Hematopoietic multipotent progenitor cell (in vitro differentiated cells): ENCODE measurements at regions not wholly inside any gene's neighbourhood (a gene's known extent, or its start where the extent isn't known, plus 50 kb on each side); places are given as distances from the start of the nearest gene placed in this dataset.
"Not testable (repeated sequence)": the region's sequence is repeated elsewhere in the genome, so short reads cannot be mapped to it uniquely, and the experiment has no call there.

Source experiments
- DNase-seq, 3 donors: peaks; one replicate each; pipeline ENCODE4 v3.0.0-alpha.2; 2011 to 2015; ENCODE audit warnings: low read depth in 2 of 3, low spot score in 2 of 3

GRCh38 chr3:187795207-187795960, 50.1 kb upstream of the BCL6 start:
- DNase-seq, result no peak

DNA sequence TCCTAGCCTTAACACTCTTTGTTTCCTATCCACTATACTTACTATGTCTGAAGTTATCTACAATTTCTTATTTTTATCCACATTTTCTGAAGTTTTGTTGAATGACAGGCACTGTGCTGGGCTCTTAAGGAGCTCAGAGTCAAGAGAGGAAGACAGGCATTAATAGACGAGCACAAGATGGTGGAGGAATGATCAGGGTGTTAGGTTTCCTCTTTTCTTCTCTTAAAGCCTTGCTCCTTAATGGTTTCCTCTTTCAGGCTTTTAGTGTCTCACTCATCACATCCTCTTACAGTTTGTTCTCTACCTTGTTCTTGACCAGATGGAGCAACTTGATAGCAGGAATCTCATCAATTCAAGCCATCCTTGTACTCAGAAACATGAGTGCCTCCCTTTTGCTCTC, 52.9 kb upstream of the BCL6 start:
- DNase-seq, result peak in 1 of 3 donors; percentile 32

DNA sequence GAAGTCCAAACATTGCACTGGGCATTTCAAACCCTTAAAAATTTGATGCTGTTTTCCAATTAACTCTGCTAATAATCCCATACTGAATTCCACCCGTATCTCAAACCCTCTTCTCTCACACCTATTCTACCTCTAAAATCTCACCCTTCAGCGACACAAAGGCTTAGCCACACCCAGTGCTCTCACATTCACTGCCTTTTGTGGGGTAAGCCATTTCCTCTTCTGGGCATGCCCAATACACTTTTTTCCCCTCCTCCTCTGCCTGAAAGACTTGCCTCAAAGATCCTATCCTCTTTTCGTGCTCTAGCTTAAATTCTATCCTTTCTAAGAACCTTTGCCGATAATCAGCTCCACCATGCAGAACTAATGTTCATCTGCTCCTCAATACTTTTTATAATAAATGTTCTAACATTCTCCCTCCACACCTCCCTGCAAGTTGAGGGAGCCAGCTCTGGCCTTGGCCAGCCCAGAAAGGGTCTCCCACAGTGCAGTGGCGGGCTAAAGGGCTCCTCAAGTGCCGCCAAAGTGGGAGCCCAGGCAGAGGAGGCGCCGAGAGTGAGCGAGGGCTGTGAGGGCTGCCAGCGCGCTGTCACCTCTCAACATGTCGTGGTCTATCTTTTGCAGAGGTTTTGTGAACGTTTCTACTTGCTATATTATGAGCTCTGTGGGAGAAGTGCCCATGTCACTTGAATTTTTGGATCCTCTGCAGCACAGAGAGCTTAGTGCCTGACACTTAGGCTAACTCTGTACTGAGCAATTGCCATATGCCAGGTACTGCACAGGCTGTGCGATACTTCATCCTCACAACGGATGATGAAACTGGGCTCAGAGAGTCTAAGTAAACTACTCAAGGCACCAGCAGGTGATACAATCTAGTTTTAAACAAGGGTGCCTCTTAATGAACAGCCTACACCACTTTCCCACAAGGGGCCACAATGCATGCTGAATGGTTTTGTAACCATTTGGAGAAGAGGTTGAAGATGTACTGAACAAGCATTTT, 53.6 kb upstream of the BCL6 start:
- no peak for DNase-seq

DNA sequence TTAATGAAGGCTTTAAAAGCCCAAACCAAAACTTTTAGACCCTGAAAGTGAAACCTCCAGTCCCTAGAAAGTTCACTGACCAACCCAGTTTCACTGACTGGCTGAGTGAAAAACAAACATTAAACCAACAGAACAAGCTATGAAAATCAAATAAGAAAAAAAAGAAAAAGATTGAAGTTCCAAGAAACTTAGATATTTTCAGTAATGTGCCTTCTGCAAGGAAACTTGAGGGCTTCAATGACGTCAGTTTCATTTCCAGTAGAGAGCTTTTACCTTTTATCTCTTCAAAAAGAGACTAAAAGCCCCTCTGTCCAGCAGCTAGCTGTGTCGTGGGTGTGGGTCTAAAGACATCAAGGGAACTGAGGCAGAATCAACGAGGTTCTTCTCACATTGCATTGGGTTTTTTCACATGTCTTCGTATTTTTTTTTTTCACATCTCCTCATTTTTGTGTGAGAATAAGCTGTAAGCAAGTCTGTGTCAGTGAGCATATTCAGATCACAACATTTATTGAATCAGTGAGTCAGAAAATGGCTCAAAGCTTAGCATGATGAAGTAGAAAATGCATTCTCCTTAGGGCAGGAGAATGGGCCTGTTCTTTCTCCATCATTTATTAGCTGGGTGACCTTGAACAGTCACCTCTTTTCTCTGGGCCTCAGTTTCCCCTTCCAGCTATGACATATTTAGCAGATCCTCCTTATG, 54.8 kb upstream of the BCL6 start:
- DNase-seq, result no peak

GRCh38 chr3:187801152-187801551, 55.9 kb upstream of the BCL6 start:
- DNase-seq, result no peak

DNA sequence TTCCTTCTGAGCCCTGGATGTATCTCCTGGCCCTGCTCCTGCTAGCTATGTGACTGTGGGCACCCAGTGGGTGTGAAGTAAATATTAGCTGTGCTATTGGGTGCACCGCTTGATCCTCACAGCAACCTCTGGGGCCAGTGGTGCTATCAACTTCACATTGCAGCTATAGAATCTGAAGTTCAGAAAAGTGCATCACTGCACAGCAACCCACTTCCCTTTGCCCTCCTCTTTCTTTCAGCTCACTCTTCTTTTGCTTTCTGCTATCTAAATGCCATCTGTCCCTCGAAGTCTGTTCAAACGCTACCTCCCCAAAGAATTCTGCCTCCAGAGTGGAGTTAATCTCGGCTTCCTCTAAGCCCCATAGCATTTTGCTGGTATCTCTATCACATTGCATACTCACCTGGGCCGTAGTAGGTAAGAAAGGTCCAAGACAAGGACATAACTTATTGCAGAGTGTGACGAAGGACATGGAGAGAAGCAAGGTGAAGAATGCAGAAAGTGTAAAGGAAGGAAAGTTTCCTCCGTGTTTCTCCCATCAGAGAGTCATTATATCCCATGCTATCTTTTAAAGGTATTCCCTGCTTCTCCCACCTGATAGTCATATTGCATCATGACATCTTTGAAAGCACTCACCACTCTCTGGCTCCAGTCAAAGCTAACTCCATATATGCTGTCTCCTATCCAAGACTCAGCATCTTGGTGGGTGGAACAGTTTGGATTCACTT, 57.1 kb upstream of the BCL6 start:
- DNase-seq, result no peak

- no peak for DNase-seq
Measured at GRCh38 chr3:187802928-187803259, 57.6 kb upstream of the BCL6 start.

DNA sequence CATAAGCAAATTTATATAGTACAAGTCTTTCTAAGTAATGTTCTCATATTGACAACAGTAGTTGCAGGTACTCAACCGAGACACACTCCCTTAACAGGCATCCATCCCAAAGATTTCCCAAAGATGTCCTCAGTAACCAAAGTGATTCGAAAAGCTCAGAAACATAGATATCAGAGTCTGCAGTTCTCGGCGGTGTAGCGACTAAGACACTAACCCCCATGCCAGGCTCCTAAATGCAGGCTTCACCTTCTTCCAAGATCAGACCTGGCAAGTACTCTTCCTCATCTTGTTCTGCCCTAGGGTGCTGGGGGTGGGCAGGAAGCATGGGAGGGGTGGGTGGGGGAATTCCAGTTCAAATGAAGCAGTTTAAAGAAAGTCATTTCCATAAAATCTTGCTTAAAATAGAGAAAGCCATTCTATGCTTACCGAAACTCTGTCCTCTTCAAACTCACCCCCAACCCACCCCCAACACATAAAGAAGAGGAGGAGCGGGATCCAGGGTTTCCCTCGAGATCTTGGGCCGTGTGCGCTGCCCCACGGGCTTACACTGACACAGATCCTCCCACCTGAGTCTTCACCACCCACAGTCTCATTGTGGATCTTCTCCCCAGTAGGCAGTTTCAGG, 59.0 kb upstream of the BCL6 start:
- DNase-seq, result no peak

- no peak for DNase-seq
Measured at GRCh38 chr3:187804745-187805121, 59.5 kb upstream of the BCL6 start.

DNA sequence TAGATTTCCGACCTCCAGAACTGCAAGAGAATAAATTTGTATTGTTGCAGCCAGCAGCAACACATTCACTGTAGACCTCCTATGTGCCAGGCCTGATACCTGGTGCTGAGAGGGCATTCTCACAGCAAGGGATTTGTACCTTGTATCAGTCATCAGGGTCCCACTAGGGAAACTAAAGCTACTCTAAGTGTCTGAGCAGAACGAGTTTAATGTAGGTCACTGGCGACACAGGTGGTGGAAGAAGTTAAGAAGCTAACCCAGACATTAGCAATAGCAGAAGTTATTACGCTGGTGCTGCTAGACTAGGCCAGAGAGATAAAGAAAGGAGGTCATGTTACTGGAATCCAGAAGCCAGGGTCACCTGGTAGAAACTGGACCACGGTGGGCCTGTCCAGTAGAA, 60.5 kb upstream of the BCL6 start:
- no peak for DNase-seq

DNA sequence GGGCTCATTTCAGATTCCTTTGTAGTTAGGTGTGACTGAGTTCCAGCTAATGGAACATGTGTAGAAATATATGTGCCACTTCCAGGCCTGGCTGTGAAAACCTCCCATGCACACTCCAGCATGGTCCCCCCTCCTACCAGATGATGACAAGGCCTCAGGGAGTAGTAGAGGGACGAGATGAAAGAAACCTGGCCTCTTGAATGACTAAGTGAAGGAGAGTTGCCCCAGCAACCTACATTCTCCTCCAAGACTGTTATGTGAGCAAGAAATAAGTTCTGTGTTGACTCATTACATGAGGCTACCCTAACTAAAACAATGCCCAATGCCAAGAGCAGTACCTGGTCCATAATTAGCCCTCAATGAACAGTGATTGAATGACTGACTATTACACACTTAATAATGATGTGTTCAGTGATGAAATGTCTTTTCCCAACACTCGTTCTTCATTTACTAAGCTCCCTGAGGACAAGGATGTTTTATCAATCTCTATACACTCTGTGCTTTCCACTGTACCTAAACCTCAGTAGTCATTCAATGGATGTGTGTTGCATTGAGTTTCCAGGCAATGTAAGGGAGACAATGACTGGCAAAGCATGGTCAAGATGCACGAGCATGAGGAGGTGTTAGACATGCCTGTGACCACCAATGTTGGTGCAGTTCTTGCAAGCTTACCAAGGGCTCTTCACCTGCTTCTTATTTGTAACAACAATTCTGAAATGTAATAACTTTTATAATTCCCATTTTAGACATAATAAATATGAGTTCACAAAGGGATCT, 62.0 kb upstream of the BCL6 start:
- DNase-seq, result no peak

- no peak for DNase-seq
Measured at GRCh38 chr3:187808527-187808895, 63.2 kb upstream of the BCL6 start.

DNA sequence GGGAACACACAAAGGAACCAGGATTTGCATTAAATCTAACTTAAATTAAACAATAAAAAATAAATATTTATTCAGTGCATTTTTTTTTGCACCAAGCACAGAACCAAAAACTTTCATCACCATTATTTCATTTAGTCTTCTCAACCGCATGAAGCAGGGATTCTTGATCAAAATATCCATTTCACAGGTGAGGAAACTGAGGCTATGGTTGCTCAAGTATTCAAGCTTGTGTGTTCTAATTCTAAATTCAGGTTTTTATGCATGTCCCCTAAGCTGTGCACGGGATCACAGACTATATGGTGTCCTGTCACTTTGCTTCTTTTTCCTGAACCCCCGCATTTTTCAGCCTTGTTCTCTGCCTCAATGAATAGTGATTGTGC, 64.3 kb upstream of the BCL6 start:
- DNase-seq, result no peak

DNA sequence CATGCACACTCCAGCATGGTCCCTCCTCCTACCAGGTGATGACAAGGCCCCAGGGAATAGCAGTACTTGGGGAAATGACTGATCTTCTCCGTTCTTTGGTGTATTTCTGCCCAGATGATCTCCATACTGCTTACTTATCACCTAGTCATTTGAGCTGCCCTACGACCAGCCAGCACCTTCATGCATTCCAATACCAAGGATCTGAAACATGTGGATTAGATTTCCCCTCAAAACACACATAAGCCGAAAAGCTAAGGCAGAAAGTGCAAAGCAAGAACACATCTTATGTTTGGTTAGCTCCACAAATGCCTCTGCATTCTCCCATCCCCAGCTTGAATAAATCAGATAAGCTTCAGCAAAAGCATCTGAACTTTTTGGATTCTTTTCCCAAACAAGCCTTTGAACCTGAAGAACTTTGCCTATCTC, 64.8 kb upstream of the BCL6 start:
- no peak for DNase-seq

DNA sequence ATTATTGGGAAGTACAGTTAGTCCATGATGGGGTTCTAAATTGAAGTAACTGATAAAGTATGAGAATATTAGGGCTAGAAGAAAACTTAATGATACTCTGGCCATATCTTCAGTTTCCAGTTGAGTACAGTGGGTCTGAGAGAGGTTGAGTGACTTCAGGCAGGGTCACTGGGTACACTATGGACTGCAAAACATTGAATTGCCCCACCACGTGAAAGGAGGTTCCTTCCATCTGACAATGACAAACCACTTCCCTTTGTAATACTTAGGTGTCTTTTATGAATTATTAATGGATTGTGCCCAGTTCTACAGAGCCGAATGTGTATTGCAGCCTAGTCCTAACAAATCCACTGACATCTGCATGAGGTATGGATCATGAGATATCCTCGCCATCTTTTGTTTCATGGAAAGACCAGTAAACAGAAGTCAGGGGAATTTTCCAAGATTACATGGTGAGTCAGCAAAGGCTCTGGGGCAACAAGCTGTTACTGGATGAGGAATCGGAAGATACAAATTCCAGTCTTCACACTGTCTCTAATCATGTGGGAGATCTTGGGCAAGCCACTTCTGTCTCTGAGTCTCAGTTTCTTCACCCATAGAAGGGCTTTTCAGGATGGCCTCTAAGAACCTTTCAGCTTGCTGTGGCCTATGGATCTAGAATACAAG, 66.5 kb upstream of the BCL6 start:
- DNase-seq, result no peak

- DNase-seq, result no peak
Measured at GRCh38 chr3:187812496-187812895, 67.2 kb upstream of the BCL6 start.

DNA sequence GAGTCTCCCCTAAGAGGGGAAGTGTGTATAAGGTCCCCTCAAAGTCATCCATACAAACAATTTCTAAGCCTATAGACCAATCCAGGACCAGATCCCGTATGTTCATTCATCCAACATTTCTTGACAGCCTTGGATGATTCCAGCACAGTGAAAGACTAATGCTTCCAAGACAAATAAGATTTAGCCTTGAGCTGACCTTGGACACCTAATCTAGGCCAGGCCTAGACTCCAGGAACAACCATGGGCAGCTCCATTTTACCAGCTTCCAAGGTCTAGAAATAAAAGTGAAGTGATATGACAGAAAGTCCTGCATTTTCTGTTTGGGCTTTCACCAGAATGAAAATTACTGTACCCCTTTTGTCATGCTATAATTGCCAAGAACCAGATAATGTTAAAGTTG, 67.9 kb upstream of the BCL6 start:
- DNase-seq, result no peak

DNA sequence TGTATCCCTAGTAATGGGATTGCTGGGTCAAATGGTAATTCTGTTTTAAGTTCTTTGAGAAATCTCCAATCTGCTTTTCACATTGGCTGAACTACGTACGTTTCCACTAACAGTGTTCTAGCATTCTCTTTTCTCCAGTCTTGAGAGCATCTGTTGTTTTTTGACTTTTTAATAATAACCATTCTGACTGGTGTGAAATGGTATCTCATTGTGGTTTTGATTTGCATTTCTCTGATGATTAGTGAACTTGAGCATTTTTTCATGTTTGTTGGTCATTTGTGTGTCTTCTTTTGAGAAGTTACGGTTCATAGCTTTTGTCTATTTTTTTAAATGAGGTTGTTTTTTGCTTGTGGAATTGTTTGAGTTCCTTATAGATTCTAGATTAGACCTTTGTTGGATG, 72.5 kb upstream of the BCL6 start:
- DNase-seq, result not testable (repeated sequence)
